ENCODE measurements at regions not wholly inside any gene's neighbourhood (a gene's known extent, or its start where the extent isn't known, plus 50 kb on each side); places are given as distances from the start of the nearest gene placed in this dataset.

GRCh38 chr3:101172516-101172915, 147.9 kb downstream of the IMPG2 start:
- H3K4me1 ChIP-seq: no peaks in the 10 kb centered on the region
- no peaks in the 10 kb centered on the region for H3K27me3 ChIP-seq
- DNase-seq (no peak), ATAC-seq (ENCODE audit: low FRiP score in 2 of 2) (no peak)
- 70 to 71% methylated on average over 1 of the region's 1 CpG for WGBS, 2 donors
- H3K4me3 ChIP-seq: no peak overlapping the region
- H3K9me3 ChIP-seq: no peaks in the 10 kb centered on the region
- TF ChIP-seq POLR2AphosphoS5 (IDR thresholded peaks at IDR 0.05) (no peak), CTCF (IDR thresholded peaks at IDR 0.05) (no peak), POLR2A (IDR thresholded peaks at IDR 0.05) (no peak), EP300 (IDR thresholded peaks at IDR 0.05) (no peak)
- H3K36me3 ChIP-seq: no peaks in the 10 kb centered on the region
- no peak overlapping the region for H3K27ac ChIP-seq

- Histone ChIP-seq H3K36me3 (no peaks in the 10 kb centered on the region), H3K27me3 (no peaks in the 10 kb centered on the region), H3K4me1 (no peaks in the 10 kb centered on the region), H3K4me3 (no peak overlapping the region), H3K27ac (no peak overlapping the region), H3K9me3 (no peaks in the 10 kb centered on the region)
- DNase-seq (no peak), ATAC-seq (ENCODE audit: low FRiP score in 2 of 2) (no peak)
- no peak for TF ChIP-seq CTCF (IDR thresholded peaks at IDR 0.05)
- TF ChIP-seq POLR2A (IDR thresholded peaks at IDR 0.05): no peak
- no peak for TF ChIP-seq POLR2AphosphoS5 (IDR thresholded peaks at IDR 0.05)
- no peak for TF ChIP-seq EP300 (IDR thresholded peaks at IDR 0.05)
- WGBS, 2 donors: 93 to 100% methylated on average over 2 of the region's 2 CpGs
Measured at GRCh38 chr3:101171681-101172191, 148.6 kb downstream of the IMPG2 start.

- Histone ChIP-seq H3K9me3 (no peaks in the 10 kb centered on the region), H3K27me3 (no peaks in the 10 kb centered on the region), H3K4me3 (no peak overlapping the region), H3K27ac (no peak overlapping the region), H3K36me3 (no peaks in the 10 kb centered on the region), H3K4me1 (no peaks in the 10 kb centered on the region)
- 87 to 89% methylated on average over 5 of the region's 5 CpGs for WGBS, 2 donors
- TF ChIP-seq CTCF (IDR thresholded peaks at IDR 0.05): no peak
- no peak for TF ChIP-seq EP300 (IDR thresholded peaks at IDR 0.05)
- TF ChIP-seq POLR2A (IDR thresholded peaks at IDR 0.05): no peak
- no peak for TF ChIP-seq POLR2AphosphoS5 (IDR thresholded peaks at IDR 0.05)
- ATAC-seq (ENCODE audit: low FRiP score in 2 of 2): no peak
- DNase-seq: no peak
Measured at GRCh38 chr3:101170806-101171558, 149.4 kb downstream of the IMPG2 start.

GRCh38 chr3:101170062-101170771, 150.2 kb downstream of the IMPG2 start:
- DNase-seq: no peak
- WGBS, 2 donors: 78 to 83% methylated on average over 8 of the region's 8 CpGs
- Histone ChIP-seq H3K4me1 (no peaks in the 10 kb centered on the region), H3K36me3 (no peaks in the 10 kb centered on the region), H3K9me3 (no peaks in the 10 kb centered on the region), H3K27ac (no peak overlapping the region), H3K4me3 (no peak overlapping the region), H3K27me3 (no peaks in the 10 kb centered on the region)
- no peak for TF ChIP-seq POLR2A (IDR thresholded peaks at IDR 0.05)
- TF ChIP-seq EP300 (IDR thresholded peaks at IDR 0.05): no peak
- TF ChIP-seq CTCF (IDR thresholded peaks at IDR 0.05): no peak
- TF ChIP-seq POLR2AphosphoS5 (IDR thresholded peaks at IDR 0.05): no peak
- no peak for ATAC-seq (ENCODE audit: low FRiP score in 2 of 2)
